PC-9 (cell line): ENCODE measurements at regions not wholly inside any gene's neighbourhood (a gene's known extent, or its start where the extent isn't known, plus 50 kb on each side); places are given as distances from the start of the nearest gene placed in this dataset.

ENCODE experiments used
- BruUV-seq: library from RNA; stranded (reverse); fragments of 400-500 nt; replicated peaks from 2 replicates; lab custom pipeline; 2021; lab: Mats Ljungman, UMichigan
- CTCF ChIA-PET: fragments of 300-600 bp; sonication (Branson Sonifier 250); formaldehyde crosslinking; loops from one replicate; lab custom pipeline; 2022; ENCODE audit warnings: antibody characterized with exemption; lab: Charles Lee
- POLR2A ChIA-PET: fragments of 300-600 bp; sonication (Branson Sonifier 250); formaldehyde crosslinking; loops from one replicate; lab custom pipeline; 2022; ENCODE audit warnings: antibody characterized with exemption; ENCODE audit not compliant: unreplicated experiment; lab: Charles Lee
- DNase-seq, 2 experiments: peaks; one replicate each; pipeline versions ENCODE4 v3.0.0 to v3.0.0-alpha.2; 2015 to 2022; ENCODE audit warnings: mixed read lengths in 1 of 2
- H2AFZ ChIP-seq: fragments of 200-600 bp; sonication (generic); 2 replicates; pipeline ENCODE4 v1.8.1; 2017; ENCODE audit warnings: antibody characterized with exemption
- H3F3A ChIP-seq: fragments of 200-600 bp; sonication (generic); 2 replicates; pipeline ENCODE4 v1.8.1; 2017; ENCODE audit warnings: antibody characterized with exemption, mild to moderate bottlenecking, low read depth; ENCODE audit not compliant: insufficient read depth
- H3K27ac ChIP-seq: fragments of 200-600 bp; sonication (generic); 2 replicates; pipeline ENCODE4 v1.6.1; 2016; ENCODE audit warnings: mixed run types
- H3K27me3 ChIP-seq: fragments of 200-600 bp; sonication (generic); 2 replicates; pipeline ENCODE4 v1.6.1; 2016; ENCODE audit warnings: low read depth, mixed run types; ENCODE audit not compliant: insufficient read depth
- H3K36me3 ChIP-seq: fragments of 200-600 bp; sonication (generic); 2 replicates; pipeline ENCODE4 v1.6.1; 2016; ENCODE audit warnings: low read depth, mixed run types
- H3K4me1 ChIP-seq: fragments of 200-600 bp; sonication (generic); replicated peaks from 2 replicates; pipeline ENCODE4 v1.6.1; 2016; ENCODE audit warnings: mixed run types; ENCODE audit not compliant: insufficient read depth
- H3K4me2 ChIP-seq: fragments of 200-600 bp; sonication (generic); 2 replicates; pipeline ENCODE4 v1.6.1; 2017; ENCODE audit warnings: mixed run types
- H3K4me3 ChIP-seq: fragments of 200-600 bp; sonication (generic); 2 replicates; pipeline ENCODE4 v1.6.1; 2016; ENCODE audit warnings: mixed run types
- H3K79me2 ChIP-seq: fragments of 200-600 bp; sonication (generic); 2 replicates; pipeline ENCODE4 v1.6.1; 2017; ENCODE audit warnings: low read depth, mixed run types
- H3K9me2 ChIP-seq: fragments of 200-600 bp; sonication (generic); 2 replicates; pipeline ENCODE4 v1.8.1; 2017; ENCODE audit warnings: mild to moderate bottlenecking; ENCODE audit not compliant: insufficient read depth
- H3K9me3 ChIP-seq: fragments of 200-600 bp; sonication (generic); 2 replicates; pipeline ENCODE4 v1.8.1; 2016; ENCODE audit warnings: low read depth; ENCODE audit not compliant: insufficient read depth
- H4K20me1 ChIP-seq: fragments of 200-600 bp; sonication (generic); 2 replicates; pipeline ENCODE4 v1.8.1; 2017; ENCODE audit not compliant: insufficient read depth
- CTCF ChIP-seq: fragments of 200-600 bp; sonication (generic); conservative IDR thresholded peaks from 2 replicates; pipeline ENCODE4 v1.6.1; 2017; ENCODE audit warnings: mixed run types, antibody characterized with exemption, mild to moderate bottlenecking, moderate library complexity
- EZH2 ChIP-seq: fragments of 200-600 bp; sonication (generic); IDR thresholded peaks from 2 replicates; pipeline ENCODE4 v1.8.0; 2017; ENCODE audit warnings: antibody characterized with exemption, low read depth
- intact Hi-C: fragments of 100-400 bp; cut with micrococcal nuclease; formaldehyde crosslinking; loops from one replicate; pipeline ENCODE4 v1.10.0; 2022; ENCODE audit not compliant: unreplicated experiment

GRCh38 chr14:42441615-42442014 is 834.9 kb downstream of the LRFN5 start:
- Histone ChIP-seq H3K79me2 (no peaks in the 10 kb centered on the region), H3K4me1 (no peaks in the 10 kb centered on the region), H3F3A (no peaks in the 10 kb centered on the region), H3K27me3 (no peaks in the 10 kb centered on the region), H2AFZ (no peak overlapping the region), H3K9me2 (no peaks in the 10 kb centered on the region), H3K9me3 (no peaks in the 10 kb centered on the region), H3K4me2 (no peak overlapping the region), H3K27ac (no peak overlapping the region), H3K36me3 (no peaks in the 10 kb centered on the region), H4K20me1 (no peaks in the 10 kb centered on the region), H3K4me3 (no peak overlapping the region)
- intact Hi-C loops, result no loop called here
- no TSS peak for BruUV-seq
- TF ChIP-seq CTCF, result no peak
- no peak for TF ChIP-seq EZH2
- DNase-seq, result no peak
- ChIA-PET CTCF (no interaction called here), POLR2A (no interaction called here)

- CTCF ChIA-PET, result no interaction called here
- no peak for DNase-seq
- POLR2A ChIA-PET, result no interaction called here
- no peaks in the 10 kb centered on the region for H3K9me3 ChIP-seq
- no peaks in the 10 kb centered on the region for H3K36me3 ChIP-seq
- H3F3A ChIP-seq, result no peaks in the 10 kb centered on the region
- TF ChIP-seq EZH2, result no peak
- no peak for TF ChIP-seq CTCF
- BruUV-seq, result no TSS peak
- H2AFZ ChIP-seq, result no peak overlapping the region
- no peak overlapping the region for H3K4me3 ChIP-seq
- intact Hi-C loops, result no loop called here
- no peaks in the 10 kb centered on the region for H3K4me1 ChIP-seq
- H3K9me2 ChIP-seq, result no peaks in the 10 kb centered on the region
- no peaks in the 10 kb centered on the region for H3K27me3 ChIP-seq
- no peaks in the 10 kb centered on the region for H4K20me1 ChIP-seq
- no peak overlapping the region for H3K27ac ChIP-seq
- no peaks in the 10 kb centered on the region for H3K79me2 ChIP-seq
- no peak overlapping the region for H3K4me2 ChIP-seq
Measured at GRCh38 chr14:42437809-42438208, 831.1 kb downstream of the LRFN5 start.

GRCh38 chr14:42429401-42429800 is 822.7 kb downstream of the LRFN5 start:
- ChIA-PET POLR2A (no interaction called here), CTCF (no interaction called here)
- intact Hi-C loops, result no loop called here
- Histone ChIP-seq H3F3A (no peaks in the 10 kb centered on the region), H3K4me2 (no peak overlapping the region), H4K20me1 (no peaks in the 10 kb centered on the region), H3K4me1 (no peaks in the 10 kb centered on the region), H2AFZ (no peak overlapping the region), H3K9me2 (no peaks in the 10 kb centered on the region), H3K4me3 (no peak overlapping the region), H3K9me3 (no peaks in the 10 kb centered on the region), H3K36me3 (no peaks in the 10 kb centered on the region), H3K27ac (no peak overlapping the region), H3K79me2 (no peaks in the 10 kb centered on the region), H3K27me3 (no peaks in the 10 kb centered on the region)
- BruUV-seq, result no TSS peak
- DNase-seq, result no peak
- TF ChIP-seq CTCF (no peak), EZH2 (no peak)
